HCEC 1CT (cell line): ENCODE measurements at regions not wholly inside any gene's neighbourhood (a gene's known extent, or its start where the extent isn't known, plus 50 kb on each side); places are given as distances from the start of the nearest gene placed in this dataset.
"Not testable (repeated sequence)": the region's sequence is repeated elsewhere in the genome, so short reads cannot be mapped to it uniquely, and the experiment has no call there.

Experiments
- DNase-seq: peaks from one replicate; pipeline ENCODE4 v3.0.0-alpha.2; 2017

- not testable (repeated sequence) for DNase-seq
Measured at GRCh38 chr20:1742049-1742434, 84.5 kb upstream of the SIRPG start.

DNA sequence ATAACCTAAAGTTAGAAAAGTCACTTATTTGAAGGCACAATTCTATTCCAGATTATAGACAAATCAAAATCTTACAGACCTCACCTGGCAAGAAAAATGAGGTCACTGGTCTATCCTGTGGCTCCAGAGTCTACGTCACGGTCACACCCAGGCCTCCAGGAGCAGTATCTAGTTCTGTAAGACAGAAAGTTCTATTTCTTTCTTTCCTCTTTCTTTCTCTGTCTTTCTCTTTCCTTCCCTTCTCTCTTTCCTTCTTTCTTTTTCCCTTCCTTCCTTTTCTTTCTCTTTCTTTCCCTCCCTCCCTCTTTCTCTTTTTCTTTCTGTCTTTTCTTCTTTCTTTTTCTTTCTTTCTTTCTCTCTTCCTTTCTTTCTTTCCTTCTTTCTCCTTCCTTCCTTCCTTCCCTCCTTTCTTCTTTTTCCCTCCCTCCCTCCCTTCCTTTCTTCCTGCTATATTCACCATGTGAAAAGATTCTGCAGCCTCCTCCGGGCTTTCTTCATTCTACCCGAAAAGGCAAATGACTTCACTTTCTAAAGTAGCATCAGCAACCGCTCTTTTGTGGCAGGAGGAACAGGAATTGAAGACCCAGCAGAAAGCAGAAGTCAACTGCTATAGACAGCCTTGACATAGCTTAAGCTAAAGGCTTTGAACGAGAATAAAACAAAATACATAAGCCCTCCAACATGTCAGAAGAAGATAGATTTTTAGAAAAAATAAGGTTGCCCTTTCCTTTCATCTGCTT is 83.9 kb upstream of the SIRPG start:
- DNase-seq = no peak

DNA sequence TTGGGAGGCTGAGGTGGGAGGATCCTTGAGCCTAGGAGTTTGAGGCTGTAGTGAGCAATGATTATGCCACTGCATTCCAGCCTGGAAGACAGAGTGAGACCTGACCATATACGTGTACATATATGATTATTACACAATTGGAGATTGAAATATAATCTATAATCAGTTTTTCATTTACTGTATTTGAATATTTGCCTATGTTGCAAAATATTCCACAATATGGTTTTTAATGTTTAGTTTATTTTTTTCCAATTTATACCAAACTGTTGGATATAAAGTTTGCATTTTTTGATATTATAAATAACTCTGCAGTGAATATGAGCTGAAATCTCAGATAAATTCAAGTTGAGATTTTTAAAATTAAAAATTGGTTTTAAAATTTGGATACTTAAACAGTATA is 79.6 kb upstream of the SIRPG start:
- no peak for DNase-seq

- DNase-seq = no peak
Measured at GRCh38 chr20:1735417-1736089, 78.0 kb upstream of the SIRPG start.

DNA sequence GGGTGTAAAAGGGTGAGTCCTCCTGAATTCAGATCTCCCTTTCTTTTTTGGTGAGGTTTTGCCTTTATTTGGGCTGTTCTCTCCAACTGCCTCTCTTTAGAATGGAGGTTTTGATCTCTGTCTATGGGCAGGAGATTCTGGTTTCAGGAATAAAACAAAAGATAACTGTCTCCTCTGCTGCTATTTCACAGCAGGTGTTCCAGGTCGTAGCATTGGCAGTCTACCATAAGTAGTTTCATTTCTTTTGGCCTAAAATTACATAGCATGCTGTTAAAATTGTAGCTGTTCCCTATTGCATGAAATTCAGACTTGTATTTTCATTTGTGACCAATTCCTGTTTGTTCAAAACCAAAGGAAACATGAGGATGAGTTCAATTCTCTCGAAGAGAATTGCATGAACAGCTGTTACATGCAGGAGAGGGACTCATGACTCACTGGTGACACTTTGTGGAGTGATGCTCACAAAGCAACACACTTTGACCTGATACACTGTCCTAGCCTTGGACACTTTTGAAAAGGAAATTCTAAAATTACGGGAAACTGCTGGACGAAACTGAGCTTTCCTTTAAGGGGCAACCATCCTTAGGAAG is 76.8 kb upstream of the SIRPG start:
- no peak for DNase-seq

- DNase-seq = not testable (repeated sequence)
Measured at GRCh38 chr20:1731828-1732375, 74.3 kb upstream of the SIRPG start.

DNA sequence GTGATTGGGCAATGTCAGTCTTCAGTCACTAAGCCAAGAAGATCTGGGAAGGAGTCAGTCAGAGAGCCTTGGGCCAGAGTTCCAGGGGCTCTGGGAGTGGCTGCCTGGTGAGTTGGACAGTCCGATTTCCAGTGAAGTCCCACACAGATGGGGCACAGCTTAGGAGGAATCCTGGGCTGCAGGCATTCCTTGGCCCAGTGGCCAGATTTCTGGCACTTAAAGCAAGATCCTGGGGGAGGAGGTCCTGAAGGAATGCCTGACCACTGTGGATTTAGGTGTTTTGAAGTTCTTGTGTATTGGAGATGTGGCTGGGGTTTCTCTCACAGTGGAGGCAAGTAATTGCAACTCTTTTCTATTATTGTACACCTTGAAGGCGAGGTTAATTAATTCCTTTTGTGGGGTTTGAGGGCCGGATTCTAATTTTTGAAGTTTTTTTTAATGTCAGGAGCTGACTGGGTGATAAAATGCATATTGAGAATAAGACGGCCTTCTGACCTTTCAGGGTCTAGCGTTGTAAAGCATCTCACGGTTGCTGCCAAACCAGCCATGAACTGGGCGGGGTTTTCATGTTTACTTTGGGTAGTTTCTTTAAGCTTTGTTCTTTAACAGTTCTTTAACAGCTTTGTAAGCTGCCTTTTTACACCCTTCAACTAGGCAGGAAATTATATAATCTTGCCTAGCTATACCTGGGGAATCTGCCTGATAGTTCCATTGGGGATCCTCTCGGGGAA is 73.6 kb upstream of the SIRPG start:
- DNase-seq = not testable (repeated sequence)

DNA sequence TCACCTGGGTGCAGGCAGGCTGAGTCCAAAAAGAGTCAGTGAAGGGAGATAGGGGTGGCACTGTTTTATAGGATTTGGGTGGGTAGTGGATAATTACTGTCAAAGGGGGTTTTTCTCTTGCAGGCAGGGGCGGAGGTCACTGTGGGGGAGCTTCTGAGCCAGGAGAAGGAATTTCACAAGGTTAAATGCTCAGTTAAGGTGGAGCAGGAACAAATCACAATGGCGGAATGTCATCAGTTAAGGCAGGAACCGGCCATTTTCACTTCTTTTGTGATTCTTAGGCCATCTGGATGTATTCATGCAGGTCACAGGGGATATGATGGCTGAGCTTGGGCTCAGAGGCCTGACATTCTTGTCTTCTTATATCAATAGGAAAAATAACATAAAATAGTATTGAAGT is 69.7 kb upstream of the SIRPG start:
- not testable (repeated sequence) for DNase-seq

- DNase-seq = no peak
Measured at GRCh38 chr20:1724901-1725300, 67.3 kb upstream of the SIRPG start.

GRCh38 chr20:1722513-1723050 is 65.0 kb upstream of the SIRPG start:
- no peak for DNase-seq

DNA sequence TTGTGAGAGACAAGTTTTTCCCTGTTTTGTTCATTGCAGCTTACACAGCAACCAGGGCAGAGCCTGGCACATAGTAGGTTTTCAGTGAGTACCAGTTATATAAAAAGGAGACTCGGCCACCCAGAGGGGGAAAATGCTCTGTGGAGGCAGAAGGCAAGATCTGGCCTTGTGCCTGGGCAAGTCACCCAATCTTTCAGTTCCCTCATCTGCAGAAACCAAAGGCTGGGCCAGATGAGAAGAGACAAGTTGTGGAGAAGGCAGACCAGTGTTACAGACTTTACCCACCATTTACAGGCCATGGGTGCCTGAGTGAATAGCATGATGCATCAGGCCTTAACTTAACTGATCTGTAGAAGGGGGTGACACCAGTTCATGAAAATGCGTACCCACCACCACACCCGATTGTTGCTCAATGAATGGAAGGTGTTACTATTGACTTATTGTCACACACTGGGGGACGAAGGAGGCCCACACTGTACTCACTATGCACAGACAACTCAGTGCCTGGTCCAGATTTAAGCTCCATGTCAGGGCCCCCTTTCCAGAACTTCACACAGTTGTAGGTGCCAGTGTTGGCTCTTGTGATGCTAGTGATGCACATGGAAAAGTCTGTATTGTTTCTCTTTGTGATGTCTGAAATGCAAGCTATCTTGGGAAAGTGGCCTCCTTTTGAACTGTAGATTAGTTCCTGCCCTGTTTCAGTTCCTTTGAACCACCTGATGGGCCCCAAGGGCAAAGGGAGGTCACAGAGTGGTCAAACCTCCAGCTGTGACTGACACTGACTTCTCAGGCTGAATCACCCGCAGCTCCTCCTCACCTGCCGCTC is 64.3 kb upstream of the SIRPG start:
- no peak for DNase-seq

- no peak for DNase-seq
Measured at GRCh38 chr20:1720845-1721475, 63.4 kb upstream of the SIRPG start.

GRCh38 chr20:1720226-1720625 is 62.6 kb upstream of the SIRPG start:
- DNase-seq = no peak

DNA sequence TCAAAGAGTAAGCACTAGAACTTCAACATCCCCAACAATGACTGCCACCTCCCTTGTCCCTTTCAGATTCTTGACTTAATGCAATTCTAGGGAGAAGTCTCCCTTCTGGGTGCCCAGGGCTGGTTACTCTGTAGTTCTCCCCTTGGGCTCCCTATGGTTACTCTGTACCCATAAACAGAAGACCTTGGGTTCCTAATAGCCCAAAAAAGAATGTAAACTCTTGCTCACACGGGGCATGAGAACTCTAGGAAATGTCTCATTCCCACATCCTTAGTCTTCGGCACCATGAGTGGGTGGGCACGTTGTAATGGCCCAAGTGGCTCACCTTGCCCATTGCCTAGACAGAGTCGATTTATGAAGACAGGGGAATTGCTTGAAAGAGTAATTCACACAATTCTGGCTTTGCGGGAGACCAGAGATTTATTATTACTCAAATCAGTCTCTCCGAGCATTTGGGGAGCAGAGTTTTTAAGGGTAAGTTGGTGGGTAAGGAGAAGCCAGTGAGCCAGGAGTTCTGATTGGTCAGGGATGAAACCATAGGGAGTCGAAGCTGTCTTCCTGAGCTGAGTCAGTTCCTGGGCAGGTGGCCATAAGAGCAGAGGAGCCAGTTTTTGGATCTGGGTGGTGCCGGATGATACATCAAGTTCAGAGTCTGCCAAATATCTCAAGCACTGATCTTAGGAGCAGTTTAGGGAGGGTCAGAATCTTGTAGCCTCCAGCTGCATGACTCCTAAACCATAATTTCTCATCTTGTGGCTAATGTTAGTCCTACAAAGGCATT is 61.2 kb upstream of the SIRPG start:
- peak; percentile 72 for DNase-seq

DNA sequence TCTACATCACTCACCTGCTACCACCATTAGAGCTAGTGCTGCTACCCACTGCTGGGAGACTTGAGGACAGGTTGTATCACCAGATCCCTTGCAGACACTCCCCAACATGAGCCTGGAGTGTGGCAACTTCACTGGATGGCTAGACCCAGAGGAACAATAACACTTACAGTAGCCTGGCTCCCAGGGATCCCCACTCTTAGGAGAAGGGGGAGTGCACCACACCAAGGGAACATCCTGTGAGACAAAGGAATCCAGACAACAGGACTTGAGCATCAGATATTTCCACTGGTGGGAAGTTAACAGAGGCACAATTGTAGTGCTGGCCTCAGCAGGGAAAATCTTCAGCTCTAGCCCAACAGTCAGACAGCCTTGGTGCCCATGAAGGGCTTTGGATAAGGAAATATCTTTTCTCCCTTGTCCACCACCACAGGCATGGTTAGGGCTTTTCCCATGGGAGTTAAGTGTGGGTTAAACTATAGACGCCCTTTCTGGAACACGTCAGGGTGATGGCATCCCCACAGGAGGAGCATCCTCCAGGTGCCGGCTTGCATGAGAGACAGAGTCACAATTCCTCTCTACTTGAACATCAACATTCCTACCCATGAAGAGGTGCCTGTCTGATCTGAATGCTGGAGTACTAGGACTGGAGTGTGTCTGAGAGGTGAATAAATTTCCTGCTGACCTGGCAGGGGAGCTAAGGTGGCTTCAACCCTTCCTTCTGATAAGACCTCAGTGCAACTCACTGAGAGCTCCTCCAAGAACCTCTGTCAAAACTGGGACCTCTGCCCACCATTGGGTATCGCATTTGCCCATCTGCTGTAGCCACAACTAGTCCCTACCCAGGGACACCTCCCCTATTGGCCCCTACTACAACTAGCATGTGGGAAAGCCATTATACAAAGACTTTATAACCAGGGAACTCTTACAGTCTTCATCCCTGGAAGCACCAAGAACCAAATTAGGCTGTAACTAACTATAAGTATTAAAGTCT is 55.4 kb upstream of the SIRPG start:
- no peak for DNase-seq

DNA sequence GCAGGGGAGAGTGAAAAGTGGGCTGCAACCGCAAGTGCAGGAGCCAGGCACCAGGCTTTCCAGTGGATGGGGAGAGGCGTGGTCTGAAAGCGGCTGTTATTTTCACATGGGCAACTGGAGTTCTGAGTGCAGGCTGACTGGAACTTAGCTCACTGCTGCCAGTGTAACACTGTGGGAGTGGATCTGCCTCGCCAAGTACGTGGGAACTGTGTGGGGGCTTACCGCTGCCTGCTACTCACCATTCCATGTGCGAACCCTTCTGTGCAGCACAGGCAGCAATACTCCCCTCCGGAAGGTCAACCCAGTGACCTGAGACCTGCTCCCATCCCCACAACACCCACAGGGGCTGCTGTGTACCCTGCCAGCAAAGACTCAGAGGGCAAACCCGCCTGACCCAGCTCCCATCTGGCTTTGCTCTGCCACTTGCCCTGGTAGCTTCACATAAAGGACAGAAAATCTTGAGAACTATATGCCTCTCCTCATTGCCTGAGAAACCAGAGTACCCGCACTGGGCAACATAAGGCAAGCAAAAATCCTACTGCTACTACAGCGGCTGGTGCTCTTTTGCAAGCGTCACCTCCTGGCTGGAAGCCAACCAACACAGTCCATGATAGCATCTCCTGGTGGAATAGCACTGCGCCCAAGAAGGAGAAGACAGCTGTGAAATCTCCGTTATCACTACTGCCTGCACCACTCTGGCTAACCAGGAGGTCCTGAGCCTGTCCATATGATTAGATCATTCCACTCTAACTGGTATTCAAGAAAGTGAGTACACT is 54.4 kb upstream of the SIRPG start:
- DNase-seq = no peak

DNA sequence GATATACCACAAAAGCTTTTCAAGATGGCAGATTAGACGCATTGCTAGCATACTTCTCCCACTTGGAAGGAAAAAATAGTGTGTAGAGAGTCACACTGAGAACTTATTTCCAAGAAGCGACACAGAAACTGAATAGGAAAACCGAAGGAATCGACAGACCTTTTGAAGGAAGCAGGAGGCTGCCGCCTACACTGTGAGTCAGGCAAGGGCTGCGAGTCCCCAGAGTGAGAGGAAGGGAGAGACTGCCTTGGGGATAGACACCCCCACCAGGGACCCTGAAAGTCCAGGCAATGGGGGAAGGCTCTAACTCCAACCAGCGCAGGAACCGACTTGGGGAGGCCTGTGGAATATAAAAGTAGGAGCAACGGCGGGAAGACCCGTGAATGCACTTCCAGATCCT is 53.7 kb upstream of the SIRPG start:
- no peak for DNase-seq

- no peak for DNase-seq
Measured at GRCh38 chr20:1710484-1710883, 52.9 kb upstream of the SIRPG start.
